H9 (cell line): ENCODE measurements at regions not wholly inside any gene's neighbourhood (a gene's known extent, or its start where the extent isn't known, plus 50 kb on each side); places are given as distances from the start of the nearest gene placed in this dataset.

ENCODE experiments used
- DNase-seq: peaks from one replicate; pipeline ENCODE4 v3.0.0-alpha.2; 2017
- H2AFZ ChIP-seq: one replicate; pipeline ENCODE4 v1.6.1; 2013; ENCODE audit warnings: mild to moderate bottlenecking, low read length, control low read depth, moderate library complexity
- H2AK5ac ChIP-seq: 2 replicates; pipeline ENCODE4 v1.6.1; 2013; ENCODE audit warnings: low read length, control low read depth, mixed read lengths; ENCODE audit not compliant: insufficient read length
- H2BK120ac ChIP-seq: one replicate; pipeline ENCODE4 v1.6.1; 2013; ENCODE audit warnings: low read depth, mild to moderate bottlenecking, low read length, control low read depth, inconsistent platforms; ENCODE audit not compliant: poor library complexity, severe bottlenecking
- H2BK12ac ChIP-seq: 2 replicates; pipeline ENCODE4 v1.6.1; 2013; ENCODE audit warnings: low read length, control low read depth, mixed read lengths, low read depth; ENCODE audit not compliant: insufficient read length
- H2BK15ac ChIP-seq: 2 replicates; pipeline ENCODE4 v1.6.1; 2013; ENCODE audit warnings: low read depth, low read length, control low read depth
- H2BK20ac ChIP-seq: one replicate; pipeline ENCODE4 v1.6.1; 2013; ENCODE audit warnings: low read depth, mild to moderate bottlenecking, low read length, control low read depth, inconsistent platforms; ENCODE audit not compliant: poor library complexity, severe bottlenecking
- H2BK5ac ChIP-seq: 2 replicates; pipeline ENCODE4 v1.6.1; 2013; ENCODE audit warnings: low read length, control low read depth, mixed read lengths; ENCODE audit not compliant: insufficient read length
- H3K14ac ChIP-seq: 2 replicates; pipeline ENCODE4 v1.6.1; 2013; ENCODE audit warnings: low read length, control low read depth; ENCODE audit not compliant: insufficient read depth
- H3K18ac ChIP-seq: 2 replicates; pipeline ENCODE4 v1.6.1; 2013; ENCODE audit warnings: low read depth, mild to moderate bottlenecking, mixed read lengths, low read length, control low read depth; ENCODE audit not compliant: insufficient read length
- H3K23ac ChIP-seq: 2 replicates; pipeline ENCODE4 v1.6.1; 2013; ENCODE audit warnings: low read length, control low read depth, mixed read lengths, low read depth; ENCODE audit not compliant: insufficient read length
- H3K23me2 ChIP-seq: 2 replicates; pipeline ENCODE4 v1.6.1; 2013; ENCODE audit warnings: low read depth, mild to moderate bottlenecking, mixed read lengths, low read length, control low read depth; ENCODE audit not compliant: insufficient read length, poor library complexity, severe bottlenecking
- H3K27ac ChIP-seq: 2 replicates; pipeline ENCODE4 v1.5.1; 2013; ENCODE audit warnings: low read length, control low read depth, mixed read lengths, low read depth; ENCODE audit not compliant: insufficient read length
- H3K27me3 ChIP-seq: 2 replicates; pipeline ENCODE4 v1.6.1; 2013; ENCODE audit warnings: low read length, control low read depth, inconsistent platforms; ENCODE audit not compliant: insufficient read depth
- H3K4ac ChIP-seq: 2 replicates; pipeline ENCODE4 v1.6.1; 2013; ENCODE audit warnings: low read depth, mild to moderate bottlenecking, control low read depth, inconsistent platforms, low read length, moderate library complexity
- H3K4me1 ChIP-seq: 2 replicates; pipeline ENCODE4 v1.6.1; 2013; ENCODE audit warnings: low read length, control low read depth, inconsistent platforms; ENCODE audit not compliant: insufficient read depth
- H3K4me2 ChIP-seq: 2 replicates; pipeline ENCODE4 v1.6.1; 2013; ENCODE audit warnings: low read length, control low read depth, mixed read lengths; ENCODE audit not compliant: insufficient read length, insufficient read depth
- H3K56ac ChIP-seq: 2 replicates; pipeline ENCODE4 v1.6.1; 2013; ENCODE audit warnings: low read depth, mild to moderate bottlenecking, mixed read lengths, low read length, control low read depth; ENCODE audit not compliant: insufficient read length
- H3K79me1 ChIP-seq: 2 replicates; pipeline ENCODE4 v1.6.1; 2013; ENCODE audit warnings: low read depth, mild to moderate bottlenecking, moderate library complexity, low read length, control low read depth, inconsistent platforms; ENCODE audit not compliant: insufficient read depth, poor library complexity, severe bottlenecking
- H3K79me2 ChIP-seq: 2 replicates; pipeline ENCODE4 v1.6.1; 2013; ENCODE audit warnings: low read length, control low read depth, inconsistent platforms; ENCODE audit not compliant: insufficient read depth
- H3K9ac ChIP-seq: 2 replicates; pipeline ENCODE4 v1.6.1; 2013; ENCODE audit warnings: low read length, control low read depth, mixed read lengths; ENCODE audit not compliant: insufficient read length; ENCODE audit errors: extremely low read depth
- H3K9me3 ChIP-seq: one replicate; pipeline ENCODE4 v1.6.1; 2013; ENCODE audit warnings: low read depth, low read length, inconsistent platforms; ENCODE audit not compliant: control insufficient read depth
- H3T11ph ChIP-seq: one replicate; pipeline ENCODE4 v1.6.1; 2013; ENCODE audit warnings: mild to moderate bottlenecking, low read length, control low read depth, inconsistent platforms
- H4K20me1 ChIP-seq: one replicate; pipeline ENCODE4 v1.6.1; 2013; ENCODE audit not compliant: control insufficient read depth, insufficient read length, insufficient read depth
- H4K5ac ChIP-seq: 2 replicates; pipeline ENCODE4 v1.6.1; 2013; ENCODE audit warnings: low read depth, mild to moderate bottlenecking, mixed read lengths, low read length, control low read depth; ENCODE audit not compliant: insufficient read length
- H4K8ac ChIP-seq: replicated peaks from 2 replicates; pipeline ENCODE4 v1.6.1; 2013; ENCODE audit warnings: low read length, control low read depth, mixed read lengths, low read depth; ENCODE audit not compliant: insufficient read length
- H4K91ac ChIP-seq: 2 replicates; pipeline ENCODE4 v1.6.1; 2013; ENCODE audit warnings: low read depth, mild to moderate bottlenecking, moderate library complexity, mixed read lengths, low read length, control low read depth; ENCODE audit not compliant: insufficient read length
- H3K27ac Mint-ChIP-seq, 3 experiments: 2 replicates in 2 of 3; 3 replicates in 1 of 3; pipeline ENCODE4 v1.8.0; 2020 to 2021; ENCODE audit warnings: mixed read lengths in 3 of 3, mild to moderate bottlenecking in 1 of 3, moderate library complexity in 1 of 3
- H3K27me3 Mint-ChIP-seq: 2 replicates; pipeline ENCODE4 v1.8.0; 2021; ENCODE audit warnings: low read depth, mild to moderate bottlenecking, moderate library complexity, mixed read lengths
- H3K36me3 Mint-ChIP-seq, 3 experiments: 2 replicates in 2 of 3; 3 replicates in 1 of 3; pipeline ENCODE4 v1.8.0; 2020 to 2021; ENCODE audit warnings: low read depth in 3 of 3, mixed read lengths in 3 of 3; ENCODE audit not compliant: insufficient read depth in 1 of 3
- H3K4me1 Mint-ChIP-seq, 2 experiments: 2 replicates each; pipeline ENCODE4 v1.8.0; 2020; ENCODE audit warnings: mixed read lengths in 2 of 2
- H3K4me3 Mint-ChIP-seq, 2 experiments: 2 replicates in 1 of 2; 3 replicates in 1 of 2; pipeline ENCODE4 v1.8.0; 2020 to 2021; ENCODE audit warnings: mild to moderate bottlenecking in 2 of 2, mixed read lengths in 2 of 2, moderate library complexity in 1 of 2
- H3K9me3 Mint-ChIP-seq, 2 experiments: 2 replicates in 1 of 2; 3 replicates in 1 of 2; pipeline ENCODE4 v1.8.0; 2020; ENCODE audit warnings: mild to moderate bottlenecking in 2 of 2, mixed read lengths in 2 of 2, moderate library complexity in 1 of 2
- WGBS: extraction: QIAGEN DNeasy Blood & Tissue Kit; methylation state at CpG from one replicate; pipeline ENCODE4 v1.1.7; 2013; ENCODE audit warnings: missing lambda C conversion rate, low lambda C conversion rate, mixed read lengths; ENCODE audit not compliant: insufficient read length; ENCODE audit errors: extremely low coverage; 5-methylcytosine and 5-hydroxymethylcytosine counted together
- TF ChIP-seq, protein P1 (sequence below): fragments of 200-600 bp; sonication (generic); conservative IDR thresholded peaks from 3 replicates; pipeline ENCODE4 v1.8.0; 2021; ENCODE audit warnings: antibody characterized with exemption, mild to moderate bottlenecking

DNA sequence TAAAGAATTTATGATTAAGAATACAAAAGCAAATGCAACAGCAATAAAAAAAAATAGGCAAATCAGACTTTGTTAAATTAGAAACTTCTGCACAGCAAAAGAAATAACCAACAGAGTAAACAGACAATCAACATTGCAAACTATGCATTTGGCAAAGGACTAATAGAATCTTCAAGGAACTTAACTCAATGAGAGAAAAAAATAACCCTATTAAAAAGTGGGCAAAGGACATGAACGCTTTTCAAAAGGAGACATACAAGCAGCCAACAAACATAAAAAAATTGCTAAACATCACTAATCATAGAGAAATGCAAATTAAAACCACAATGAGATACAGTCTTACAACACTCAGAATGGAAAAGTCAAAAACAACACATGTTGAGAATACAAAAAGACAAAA is 166.0 kb upstream of the DSEL start:
- no peaks in the 10 kb centered on the region for H3K36me3 Mint-ChIP-seq
- no CpG with 5 or more reads among the region's 1 CpG for WGBS
- H3K27me3 Mint-ChIP-seq, result no peaks in the 10 kb centered on the region

More for the DNA sequence above, 166.0 kb upstream of the DSEL start:
- Histone ChIP-seq H3K18ac (no peak overlapping the region), H4K8ac (no peak overlapping the region), H2BK15ac (no peak overlapping the region), H2AK5ac (no peak overlapping the region), H3K23ac (no peak overlapping the region), H3K23me2 (no peaks in the 10 kb centered on the region), H3K56ac (no peak overlapping the region), H3K4ac (no peak overlapping the region), H2BK20ac (no peak overlapping the region), H3K9me3 (no peaks in the 10 kb centered on the region), H4K20me1 (no peaks in the 10 kb centered on the region), H3K4me1 (no peaks in the 10 kb centered on the region), H3K4me2 (no peak overlapping the region), H2AFZ (no peak overlapping the region), H2BK120ac (no peak overlapping the region), H3K27me3 (no peaks in the 10 kb centered on the region), H3K27ac (no peak overlapping the region), H4K91ac (no peak overlapping the region), H3K79me1 (no peaks in the 10 kb centered on the region), H4K5ac (no peak overlapping the region), H3K14ac (no peak overlapping the region), H2BK5ac (no peak overlapping the region), H3T11ph (no peak overlapping the region), H2BK12ac (no peak overlapping the region), H3K9ac (no peak overlapping the region), H3K79me2 (no peaks in the 10 kb centered on the region)
- H3K4me3 Mint-ChIP-seq, result no peak overlapping the region
- H3K27ac Mint-ChIP-seq, result no peak overlapping the region
- no peaks in the 10 kb centered on the region for H3K4me1 Mint-ChIP-seq
- DNase-seq, result no peak
- no peaks in the 10 kb centered on the region; a peak in 1 of 5 replicates for H3K9me3 Mint-ChIP-seq
- TF ChIP-seq, protein P1, sequence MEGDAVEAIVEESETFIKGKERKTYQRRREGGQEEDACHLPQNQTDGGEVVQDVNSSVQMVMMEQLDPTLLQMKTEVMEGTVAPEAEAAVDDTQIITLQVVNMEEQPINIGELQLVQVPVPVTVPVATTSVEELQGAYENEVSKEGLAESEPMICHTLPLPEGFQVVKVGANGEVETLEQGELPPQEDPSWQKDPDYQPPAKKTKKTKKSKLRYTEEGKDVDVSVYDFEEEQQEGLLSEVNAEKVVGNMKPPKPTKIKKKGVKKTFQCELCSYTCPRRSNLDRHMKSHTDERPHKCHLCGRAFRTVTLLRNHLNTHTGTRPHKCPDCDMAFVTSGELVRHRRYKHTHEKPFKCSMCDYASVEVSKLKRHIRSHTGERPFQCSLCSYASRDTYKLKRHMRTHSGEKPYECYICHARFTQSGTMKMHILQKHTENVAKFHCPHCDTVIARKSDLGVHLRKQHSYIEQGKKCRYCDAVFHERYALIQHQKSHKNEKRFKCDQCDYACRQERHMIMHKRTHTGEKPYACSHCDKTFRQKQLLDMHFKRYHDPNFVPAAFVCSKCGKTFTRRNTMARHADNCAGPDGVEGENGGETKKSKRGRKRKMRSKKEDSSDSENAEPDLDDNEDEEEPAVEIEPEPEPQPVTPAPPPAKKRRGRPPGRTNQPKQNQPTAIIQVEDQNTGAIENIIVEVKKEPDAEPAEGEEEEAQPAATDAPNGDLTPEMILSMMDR, result no peak
